SK-N-SH (cell line): ENCODE measurements at regions not wholly inside any gene's neighbourhood (a gene's known extent, or its start where the extent isn't known, plus 50 kb on each side); places are given as distances from the start of the nearest gene placed in this dataset.

ENCODE experiments used
- CTCF ChIP-seq: fragments of 200-600 bp; sonication (generic); IDR thresholded peaks from 2 replicates; pipeline ENCODE4 v1.6.1; 2017; ENCODE audit warnings: antibody characterized with exemption, mild to moderate bottlenecking, moderate library complexity
- NFIC ChIP-seq: IDR thresholded peaks from 2 replicates; pipeline ENCODE4 v1.4.0; 2012; ENCODE audit warnings: borderline replicate concordance
- SMC3 ChIP-seq: IDR thresholded peaks from 2 replicates; pipeline ENCODE4 v1.6.1; 2012; ENCODE audit warnings: low read depth, low read length, improper control_type of control experiment
- YY1 ChIP-seq: IDR thresholded peaks from 2 replicates; pipeline ENCODE4 v1.4.0; 2012; ENCODE audit warnings: low read depth, mild to moderate bottlenecking

DNA sequence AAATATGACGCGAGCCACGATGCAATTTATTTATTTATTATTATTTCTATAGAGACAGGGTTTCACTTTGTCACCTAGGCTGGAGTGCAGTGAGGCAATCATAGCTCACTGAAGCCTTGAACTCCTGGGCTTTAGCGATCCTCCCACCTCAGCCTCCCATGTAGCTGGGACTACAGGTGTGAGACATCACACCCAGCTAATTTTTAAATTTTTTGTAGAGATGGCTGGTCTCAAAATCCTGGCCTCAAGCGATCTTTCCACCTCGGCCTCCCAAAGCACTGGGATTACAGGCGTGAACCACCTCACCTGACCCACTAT lies 63.6 kb downstream of the IRF2BP2 start:
- TF ChIP-seq CTCF = no peak
- TF ChIP-seq NFIC = no peak
- TF ChIP-seq YY1 = no peak
- no peak for TF ChIP-seq SMC3
